Putamen (tissue), 1 donor: ENCODE measurements at regions not wholly inside any gene's neighbourhood (a gene's known extent, or its start where the extent isn't known, plus 50 kb on each side); places are given as distances from the start of the nearest gene placed in this dataset.
"Not testable (repeated sequence)": the region's sequence is repeated elsewhere in the genome, so short reads cannot be mapped to it uniquely, and the experiment has no call there.

Experiments used
- DNase-seq: peaks from one replicate; pipeline ENCODE4 v3.0.0-alpha.2; 2016; ENCODE audit warnings: low spot score

GRCh38 chr2:65605743-65606058 lies 173.3 kb upstream of the SPRED2 start:
- no peak for DNase-seq

GRCh38 chr2:65605058-65605742 lies 172.8 kb upstream of the SPRED2 start:
- DNase-seq, result no peak

GRCh38 chr2:65604246-65604645 lies 171.8 kb upstream of the SPRED2 start:
- no peak for DNase-seq

GRCh38 chr2:65602603-65603235 lies 170.3 kb upstream of the SPRED2 start:
- no peak for DNase-seq

- DNase-seq, result not testable (repeated sequence)
Measured at GRCh38 chr2:65600871-65601270, 168.5 kb upstream of the SPRED2 start.

GRCh38 chr2:65600351-65600750 lies 168.0 kb upstream of the SPRED2 start:
- not testable (repeated sequence) for DNase-seq

GRCh38 chr2:65599693-65600092 lies 167.3 kb upstream of the SPRED2 start:
- DNase-seq, result no peak

GRCh38 chr2:65598996-65599395 lies 166.6 kb upstream of the SPRED2 start:
- DNase-seq, result no peak

GRCh38 chr2:65598264-65598663 lies 165.9 kb upstream of the SPRED2 start:
- DNase-seq, result no peak

- no peak for DNase-seq
Measured at GRCh38 chr2:65595630-65596029, 163.2 kb upstream of the SPRED2 start.

GRCh38 chr2:65594150-65594549 lies 161.8 kb upstream of the SPRED2 start:
- no peak for DNase-seq

GRCh38 chr2:65589667-65590066 lies 157.3 kb upstream of the SPRED2 start:
- no peak for DNase-seq

GRCh38 chr2:65587779-65588178 lies 155.4 kb upstream of the SPRED2 start:
- DNase-seq, result no peak

- DNase-seq, result no peak
Measured at GRCh38 chr2:65586516-65586915, 154.1 kb upstream of the SPRED2 start.

- DNase-seq, result no peak
Measured at GRCh38 chr2:65583061-65583460, 150.7 kb upstream of the SPRED2 start.

- no peak for DNase-seq
Measured at GRCh38 chr2:65582364-65582763, 150.0 kb upstream of the SPRED2 start.

- no peak for DNase-seq
Measured at GRCh38 chr2:65580824-65581223, 148.4 kb upstream of the SPRED2 start.

- no peak for DNase-seq
Measured at GRCh38 chr2:65579506-65580235, 147.3 kb upstream of the SPRED2 start.

- no peak for DNase-seq
Measured at GRCh38 chr2:65577654-65578053, 145.3 kb upstream of the SPRED2 start.

GRCh38 chr2:65576861-65577601 lies 144.6 kb upstream of the SPRED2 start:
- no peak for DNase-seq

GRCh38 chr2:65576278-65576677 lies 143.9 kb upstream of the SPRED2 start:
- DNase-seq, result no peak

- no peak for DNase-seq
Measured at GRCh38 chr2:65574993-65575392, 142.6 kb upstream of the SPRED2 start.
